ENCODE measurements at regions not wholly inside any gene's neighbourhood (a gene's known extent, or its start where the extent isn't known, plus 50 kb on each side); places are given as distances from the start of the nearest gene placed in this dataset.

DNA sequence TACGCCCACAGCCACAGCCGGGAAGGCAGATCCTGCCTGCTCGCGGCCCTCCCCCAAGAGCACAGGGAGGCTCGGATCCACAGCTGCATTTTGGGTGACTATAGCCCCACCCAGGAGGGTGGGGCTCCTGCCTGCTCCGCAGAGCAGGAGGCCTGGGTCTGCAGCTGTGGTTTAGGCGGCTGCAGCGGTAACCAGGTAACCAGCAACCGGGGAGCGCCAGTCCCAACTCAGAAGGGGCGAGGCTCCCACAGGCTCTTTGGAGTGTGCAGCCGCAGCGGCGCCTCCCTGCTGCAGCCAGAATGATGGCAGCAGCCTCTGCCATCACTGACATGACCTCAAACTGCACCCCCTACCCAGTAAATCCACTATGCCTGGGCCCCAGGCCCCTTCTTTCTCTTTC, 148.0 kb upstream of the F9 start:
- TF ChIP-seq POLR2AphosphoS5 (IDR thresholded peaks at IDR 0.05) (no peak), POLR2A (IDR thresholded peaks at IDR 0.05) (no peak), EP300 (IDR thresholded peaks at IDR 0.05; ENCODE audit: low read depth) (no peak)
- TF ChIP-seq, protein P1, sequence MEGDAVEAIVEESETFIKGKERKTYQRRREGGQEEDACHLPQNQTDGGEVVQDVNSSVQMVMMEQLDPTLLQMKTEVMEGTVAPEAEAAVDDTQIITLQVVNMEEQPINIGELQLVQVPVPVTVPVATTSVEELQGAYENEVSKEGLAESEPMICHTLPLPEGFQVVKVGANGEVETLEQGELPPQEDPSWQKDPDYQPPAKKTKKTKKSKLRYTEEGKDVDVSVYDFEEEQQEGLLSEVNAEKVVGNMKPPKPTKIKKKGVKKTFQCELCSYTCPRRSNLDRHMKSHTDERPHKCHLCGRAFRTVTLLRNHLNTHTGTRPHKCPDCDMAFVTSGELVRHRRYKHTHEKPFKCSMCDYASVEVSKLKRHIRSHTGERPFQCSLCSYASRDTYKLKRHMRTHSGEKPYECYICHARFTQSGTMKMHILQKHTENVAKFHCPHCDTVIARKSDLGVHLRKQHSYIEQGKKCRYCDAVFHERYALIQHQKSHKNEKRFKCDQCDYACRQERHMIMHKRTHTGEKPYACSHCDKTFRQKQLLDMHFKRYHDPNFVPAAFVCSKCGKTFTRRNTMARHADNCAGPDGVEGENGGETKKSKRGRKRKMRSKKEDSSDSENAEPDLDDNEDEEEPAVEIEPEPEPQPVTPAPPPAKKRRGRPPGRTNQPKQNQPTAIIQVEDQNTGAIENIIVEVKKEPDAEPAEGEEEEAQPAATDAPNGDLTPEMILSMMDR (IDR thresholded peaks at IDR 0.05), result no peak

Measured in transverse colon (tissue), 4 donors.